PC-3 (cell line): ENCODE measurements at regions not wholly inside any gene's neighbourhood (a gene's known extent, or its start where the extent isn't known, plus 50 kb on each side); places are given as distances from the start of the nearest gene placed in this dataset.
A peak's percentile ranks its signal among the peaks of the same experiment; 100 is the strongest.

Experiments
- ATAC-seq: fragments of 200-7000 bp; cut with Tn5 transposase; 2 replicates; pipeline ENCODE4 v1.9.1; 2020; ENCODE audit warnings: mild to moderate bottlenecking, moderate library complexity
- BruUV-seq: library from RNA; stranded (reverse); fragments of 400-500 nt; replicated peaks from 2 replicates; lab custom pipeline; 2021; lab: Mats Ljungman, UMichigan
- CTCF ChIA-PET: fragments of 300-600 bp; sonication (Branson Sonifier 250); formaldehyde crosslinking; loops from one replicate; lab custom pipeline; 2022; ENCODE audit warnings: antibody characterized with exemption; lab: Charles Lee
- POLR2A ChIA-PET: fragments of 300-600 bp; sonication (Branson Sonifier 250); formaldehyde crosslinking; loops from one replicate; lab custom pipeline; 2022; ENCODE audit warnings: antibody characterized with exemption; ENCODE audit not compliant: unreplicated experiment; lab: Charles Lee
- DNase-seq: peaks from one replicate; pipeline ENCODE4 v3.0.0-alpha.2; 2015
- H2AFZ ChIP-seq: fragments of 300-600 bp; sonication (generic); 2 replicates; pipeline ENCODE4 v1.6.0; 2016; ENCODE audit warnings: antibody characterized with exemption, low read length
- H3F3A ChIP-seq: fragments of 300-600 bp; sonication (generic); one replicate; pipeline ENCODE4 v1.6.0; 2017; ENCODE audit warnings: antibody characterized with exemption, low read length, control low read depth, mild to moderate bottlenecking; ENCODE audit not compliant: unreplicated experiment
- H3K27ac ChIP-seq: fragments of 300-600 bp; sonication (generic); 2 replicates; pipeline ENCODE4 v1.5.1; 2016; ENCODE audit warnings: mild to moderate bottlenecking, low read length
- H3K27me3 ChIP-seq: fragments of 300-600 bp; sonication (generic); 2 replicates; pipeline ENCODE4 v1.6.1; 2016; ENCODE audit warnings: low read length, mixed read lengths
- H3K36me3 ChIP-seq: fragments of 300-600 bp; sonication (generic); 2 replicates; pipeline ENCODE4 v1.6.1; 2016; ENCODE audit warnings: low read depth, mixed run types, low read length, mixed read lengths
- H3K4me1 ChIP-seq: fragments of 300-600 bp; sonication (generic); 2 replicates; pipeline ENCODE4 v1.5.1; 2016; ENCODE audit warnings: low read length; ENCODE audit not compliant: insufficient read depth
- H3K4me2 ChIP-seq: fragments of 300-600 bp; sonication (generic); 2 replicates; pipeline ENCODE4 v1.6.0; 2016; ENCODE audit warnings: low read length
- H3K4me3 ChIP-seq: fragments of 300-600 bp; sonication (generic); 2 replicates; pipeline ENCODE4 v1.5.1; 2016; ENCODE audit warnings: mild to moderate bottlenecking, low read length, mixed read lengths
- H3K79me2 ChIP-seq: fragments of 300-600 bp; sonication (generic); 2 replicates; pipeline ENCODE4 v1.6.1; 2017; ENCODE audit warnings: low read length, mixed read lengths
- H3K9ac ChIP-seq: fragments of 300-600 bp; sonication (generic); 2 replicates; pipeline ENCODE4 v1.6.0; 2016; ENCODE audit warnings: mild to moderate bottlenecking, low read length
- H3K9me2 ChIP-seq: fragments of 300-600 bp; sonication (generic); replicated peaks from 2 replicates; pipeline ENCODE4 v1.6.1; 2016; ENCODE audit warnings: mixed run types, low read length, mixed read lengths
- H3K9me3 ChIP-seq: fragments of 300-600 bp; sonication (generic); 2 replicates; pipeline ENCODE4 v1.6.1; 2016; ENCODE audit warnings: low read length, mixed read lengths
- H4K20me1 ChIP-seq: fragments of 300-600 bp; sonication (generic); 2 replicates; pipeline ENCODE4 v1.6.1; 2016; ENCODE audit warnings: low read length, mixed read lengths
- EZH2 ChIP-seq: fragments of 300-600 bp; sonication (generic); IDR thresholded peaks from one replicate; pipeline ENCODE4 v1.6.1; 2017; ENCODE audit warnings: antibody characterized with exemption, mild to moderate bottlenecking, low read length; ENCODE audit not compliant: unreplicated experiment
- EZH2phosphoT487 ChIP-seq: fragments of 300-600 bp; sonication (generic); IDR thresholded peaks from 2 replicates; pipeline ENCODE4 v1.6.1; 2018; ENCODE audit warnings: mild to moderate bottlenecking, antibody characterized with exemption, low read length, borderline replicate concordance
- intact Hi-C: fragments of 100-400 bp; cut with micrococcal nuclease; formaldehyde crosslinking; loops from 2 replicates; pipeline ENCODE4 v1.9.0; 2023
- TF ChIP-seq, protein P1 (sequence below): fragments of 300-600 bp; sonication (generic); conservative IDR thresholded peaks from 2 replicates; pipeline ENCODE4 v1.5.1; 2017; ENCODE audit warnings: antibody characterized with exemption, low read depth, mild to moderate bottlenecking, low read length

DNA sequence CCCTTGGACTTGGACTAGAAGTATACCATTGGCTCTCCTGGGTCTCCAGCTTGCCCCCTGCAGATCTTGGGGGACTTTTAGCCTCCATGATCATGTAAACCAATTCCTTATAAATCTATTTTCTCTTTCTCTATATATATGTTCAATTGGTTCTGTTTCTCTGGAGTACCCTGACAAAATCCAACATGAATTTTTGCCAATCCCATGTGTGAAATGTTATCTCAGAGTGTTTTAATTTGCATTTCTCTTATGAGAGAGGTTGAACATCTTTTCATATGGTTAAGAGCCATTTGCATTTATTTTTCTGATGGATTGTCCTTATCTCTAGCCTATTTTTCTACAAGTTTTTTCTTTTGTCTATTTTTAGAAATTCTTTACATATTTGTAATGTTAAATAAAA, 131.7 kb upstream of the NEO1 start:
- intact Hi-C loops = no loop called here

DNA sequence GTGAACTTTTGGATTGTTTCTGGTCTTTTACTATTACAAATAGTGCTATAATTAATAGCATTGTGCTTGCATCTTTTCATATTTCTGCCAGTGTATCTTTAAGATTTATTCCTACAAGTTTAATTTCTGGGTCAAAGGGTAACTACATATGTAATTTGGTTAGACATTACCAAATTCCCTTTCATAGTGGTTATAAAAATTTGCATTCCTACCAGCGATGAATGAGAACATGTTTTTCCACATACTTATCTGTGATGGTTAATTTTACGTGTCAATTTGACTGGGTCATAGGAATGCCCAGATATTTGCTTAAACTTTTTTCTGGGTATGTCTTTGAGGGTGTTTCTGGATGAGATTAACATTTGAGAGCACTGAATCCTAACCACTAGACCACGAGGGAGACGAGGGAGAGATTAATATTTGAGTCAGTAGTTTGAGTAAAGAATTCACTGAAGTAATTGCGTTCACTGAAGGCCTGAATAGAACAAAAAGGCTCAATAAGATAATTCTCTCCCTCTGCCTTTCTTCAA, 132.3 kb upstream of the NEO1 start:
- H3K9me2 ChIP-seq = no peaks in the 10 kb centered on the region
- H3K79me2 ChIP-seq = no peaks in the 10 kb centered on the region
- intact Hi-C loops = no loop called here
- peaks cover 11% of the 10 kb centered on the region for H3K27me3 ChIP-seq
- no peak for ATAC-seq
- ChIA-PET CTCF (no interaction called here), POLR2A (no interaction called here)
- H3K4me1 ChIP-seq = no peaks in the 10 kb centered on the region
- H3K36me3 ChIP-seq = no peaks in the 10 kb centered on the region
- H2AFZ ChIP-seq = no peak overlapping the region
- no peak overlapping the region for H3K4me2 ChIP-seq
- no TSS peak for BruUV-seq
- H3K9me3 ChIP-seq = no peaks in the 10 kb centered on the region
- H4K20me1 ChIP-seq = no peaks in the 10 kb centered on the region
- TF ChIP-seq, protein P1, sequence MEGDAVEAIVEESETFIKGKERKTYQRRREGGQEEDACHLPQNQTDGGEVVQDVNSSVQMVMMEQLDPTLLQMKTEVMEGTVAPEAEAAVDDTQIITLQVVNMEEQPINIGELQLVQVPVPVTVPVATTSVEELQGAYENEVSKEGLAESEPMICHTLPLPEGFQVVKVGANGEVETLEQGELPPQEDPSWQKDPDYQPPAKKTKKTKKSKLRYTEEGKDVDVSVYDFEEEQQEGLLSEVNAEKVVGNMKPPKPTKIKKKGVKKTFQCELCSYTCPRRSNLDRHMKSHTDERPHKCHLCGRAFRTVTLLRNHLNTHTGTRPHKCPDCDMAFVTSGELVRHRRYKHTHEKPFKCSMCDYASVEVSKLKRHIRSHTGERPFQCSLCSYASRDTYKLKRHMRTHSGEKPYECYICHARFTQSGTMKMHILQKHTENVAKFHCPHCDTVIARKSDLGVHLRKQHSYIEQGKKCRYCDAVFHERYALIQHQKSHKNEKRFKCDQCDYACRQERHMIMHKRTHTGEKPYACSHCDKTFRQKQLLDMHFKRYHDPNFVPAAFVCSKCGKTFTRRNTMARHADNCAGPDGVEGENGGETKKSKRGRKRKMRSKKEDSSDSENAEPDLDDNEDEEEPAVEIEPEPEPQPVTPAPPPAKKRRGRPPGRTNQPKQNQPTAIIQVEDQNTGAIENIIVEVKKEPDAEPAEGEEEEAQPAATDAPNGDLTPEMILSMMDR = no peak
- TF ChIP-seq EZH2phosphoT487 (no peak), EZH2 (no peak)
- no peak overlapping the region for H3K27ac ChIP-seq
- no peak overlapping the region for H3K4me3 ChIP-seq
- H3K9ac ChIP-seq = no peak overlapping the region
- H3F3A ChIP-seq = no peaks in the 10 kb centered on the region
- no peak for DNase-seq

More for the DNA sequence above, 131.7 kb upstream of the NEO1 start:
- Histone ChIP-seq H3K27ac (no peak overlapping the region), H4K20me1 (no peaks in the 10 kb centered on the region), H3K9me3 (no peaks in the 10 kb centered on the region), H3K27me3 (peaks cover 11% of the 10 kb centered on the region), H3K9me2 (no peaks in the 10 kb centered on the region), H2AFZ (no peak overlapping the region), H3K9ac (no peak overlapping the region), H3K79me2 (no peaks in the 10 kb centered on the region), H3F3A (no peaks in the 10 kb centered on the region), H3K4me2 (no peak overlapping the region), H3K4me1 (no peaks in the 10 kb centered on the region), H3K36me3 (no peaks in the 10 kb centered on the region), H3K4me3 (no peak overlapping the region)
- POLR2A ChIA-PET = no interaction called here
- no peak for ATAC-seq
- no peak for DNase-seq
- BruUV-seq = no TSS peak
- CTCF ChIA-PET = no interaction called here
- TF ChIP-seq EZH2phosphoT487 (no peak), EZH2 (no peak)
- TF ChIP-seq, protein P1 = no peak

DNA sequence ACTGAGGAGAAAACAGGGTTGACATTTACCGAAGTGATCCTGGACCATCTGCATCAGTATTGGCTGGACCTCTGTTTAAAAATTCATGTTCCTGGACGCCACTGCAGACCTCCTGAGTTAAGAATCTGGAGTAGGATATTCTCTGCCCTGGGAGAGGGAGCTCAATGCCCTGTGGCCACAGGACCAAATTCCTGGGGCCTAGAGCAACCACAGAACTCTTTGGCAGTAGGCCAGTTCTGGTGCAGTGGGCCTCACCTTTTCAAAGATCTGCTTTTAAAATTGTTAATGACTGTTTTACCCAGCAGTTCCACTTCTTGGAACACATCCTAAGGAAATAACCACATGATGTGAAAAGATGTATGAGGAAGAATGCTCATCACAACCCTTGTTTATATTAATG, 133.3 kb upstream of the ADPGK start:
- no TSS peak for BruUV-seq
- no peaks in the 10 kb centered on the region for H3K9me3 ChIP-seq
- H3K4me1 ChIP-seq = no peaks in the 10 kb centered on the region
- no peak overlapping the region for H2AFZ ChIP-seq
- H3K79me2 ChIP-seq = no peaks in the 10 kb centered on the region
- no peak for TF ChIP-seq EZH2phosphoT487
- TF ChIP-seq, protein P1 = no peak
- TF ChIP-seq EZH2 = no peak
- H3K36me3 ChIP-seq = no peaks in the 10 kb centered on the region
- no peak overlapping the region for H3K4me3 ChIP-seq
- intact Hi-C loops = no loop called here
- peaks cover 11% of the 10 kb centered on the region for H3K27me3 ChIP-seq
- ATAC-seq = no peak
- POLR2A ChIA-PET = no interaction called here
- no peak overlapping the region for H3K9ac ChIP-seq
- H4K20me1 ChIP-seq = no peaks in the 10 kb centered on the region
- H3F3A ChIP-seq = no peaks in the 10 kb centered on the region
- peak; percentile 1 for DNase-seq
- no peak overlapping the region for H3K4me2 ChIP-seq
- CTCF ChIA-PET = no interaction called here
- H3K27ac ChIP-seq = no peak overlapping the region
- H3K9me2 ChIP-seq = no peaks in the 10 kb centered on the region
